IPS-NIHi11 (cell line): ENCODE measurements at regions not wholly inside any gene's neighbourhood (a gene's known extent, or its start where the extent isn't known, plus 50 kb on each side); places are given as distances from the start of the nearest gene placed in this dataset.
"Not testable (repeated sequence)": the region's sequence is repeated elsewhere in the genome, so short reads cannot be mapped to it uniquely, and the experiment has no call there.

Experiments used
- DNase-seq: peaks from one replicate; pipeline ENCODE4 v3.0.0; 2012; ENCODE audit warnings: mixed read lengths, low spot score

DNA sequence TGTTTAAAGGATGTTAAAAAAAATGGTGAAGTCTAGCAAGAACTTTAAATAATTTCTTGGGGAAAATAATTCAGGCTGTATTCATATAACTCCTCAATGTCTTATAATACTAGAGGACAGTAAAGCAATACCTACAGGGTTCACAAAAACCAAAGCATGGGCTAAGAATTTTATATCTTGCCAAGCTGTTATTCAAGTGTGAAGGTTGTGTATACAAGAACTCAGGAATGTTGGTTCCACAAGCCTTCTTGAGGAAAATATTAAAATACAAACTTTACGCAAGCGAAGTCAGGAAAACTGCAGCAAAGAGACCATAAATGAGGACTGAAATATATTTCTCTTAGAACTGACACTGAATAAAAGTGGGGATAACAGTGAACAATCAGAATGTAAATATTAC, 76.1 kb upstream of the DNAJC10 start:
- DNase-seq: no peak

DNA sequence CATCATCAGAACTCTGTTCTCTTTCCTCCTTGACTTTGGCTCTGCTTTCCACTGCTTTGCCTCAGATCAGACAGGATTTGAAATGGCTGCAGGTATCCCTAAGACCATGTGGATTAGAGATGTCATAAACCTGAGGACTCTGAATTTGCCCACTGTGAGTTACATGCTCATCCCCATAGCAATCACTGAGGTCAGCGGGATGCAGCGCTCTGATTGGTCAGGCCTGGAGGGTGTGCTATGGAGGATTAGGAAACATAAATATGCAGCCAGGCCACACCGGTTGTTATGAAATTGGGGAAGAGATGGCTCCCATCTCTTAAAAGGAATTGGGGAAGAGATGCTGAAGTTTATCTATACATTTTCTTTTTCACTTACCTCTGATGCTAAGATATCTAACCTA, 73.7 kb upstream of the DNAJC10 start:
- DNase-seq: peak; percentile 64

DNA sequence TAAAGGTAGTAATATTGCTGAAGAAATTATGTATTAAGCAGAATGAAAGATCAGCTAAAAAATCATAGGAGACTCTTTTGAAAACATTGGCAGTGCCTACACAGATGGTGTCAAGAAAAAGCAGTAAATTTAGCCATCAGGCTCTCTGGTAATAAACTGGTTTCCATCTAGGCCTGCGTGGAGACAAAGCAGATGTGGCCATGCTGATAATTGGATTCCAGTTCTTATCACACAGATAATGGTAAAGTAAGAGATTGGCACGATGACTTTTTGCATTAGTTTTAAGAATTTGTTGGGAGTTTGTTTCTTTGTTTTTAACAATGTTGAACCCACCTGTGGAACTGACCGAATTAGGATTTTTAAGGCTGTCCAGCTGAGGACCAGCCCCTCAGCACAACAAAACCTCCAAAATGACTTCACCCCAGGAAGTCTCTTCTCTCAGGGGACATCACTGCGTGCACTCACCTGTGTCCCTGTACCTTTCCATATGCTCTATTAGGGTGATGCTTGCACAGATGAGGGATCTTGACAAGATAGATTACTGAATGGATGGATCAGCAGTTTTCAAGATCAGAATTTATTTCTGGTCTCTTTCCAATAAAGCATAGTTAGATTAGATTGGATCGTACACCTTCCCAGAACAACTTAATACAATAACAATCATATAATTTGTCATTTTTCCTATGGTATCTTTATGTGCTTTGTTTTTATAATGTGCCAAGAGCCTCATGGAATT, 69.1 kb upstream of the DNAJC10 start:
- DNase-seq: no peak

DNA sequence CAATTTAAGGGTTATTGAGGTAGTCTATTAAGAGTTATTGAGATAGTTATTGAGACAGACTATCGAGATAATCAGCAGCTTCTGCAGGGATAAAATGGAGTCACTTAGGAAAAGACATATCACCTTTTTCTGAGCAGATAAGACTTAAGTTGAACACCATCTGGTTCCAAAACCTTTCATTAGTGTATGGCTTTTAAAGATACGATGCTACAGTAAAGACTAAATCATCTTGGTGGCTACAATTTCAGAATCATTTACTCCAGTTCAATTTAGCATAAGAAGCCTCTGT, 68.6 kb upstream of the DNAJC10 start:
- DNase-seq: no peak

DNA sequence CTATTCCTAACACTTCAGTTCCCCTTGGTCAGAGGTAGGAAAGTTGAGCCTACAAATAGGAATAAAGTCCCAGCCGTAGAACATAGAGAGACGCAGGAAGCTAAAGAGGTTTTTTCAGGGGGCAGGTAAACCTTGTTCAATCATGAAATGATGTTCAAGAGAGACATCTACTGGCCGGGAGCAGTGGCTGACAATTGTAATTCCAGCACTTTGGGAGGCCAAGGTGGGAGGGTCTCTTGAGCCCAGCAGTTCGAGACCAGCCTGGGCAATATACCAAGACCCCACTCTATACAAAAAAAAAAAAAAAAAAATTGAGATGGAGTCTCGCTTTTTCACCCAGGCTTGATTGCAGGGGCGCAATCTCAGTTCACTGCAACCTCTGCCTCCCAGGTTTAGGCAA, 66.7 kb upstream of the DNAJC10 start:
- DNase-seq: peak; percentile 53

DNA sequence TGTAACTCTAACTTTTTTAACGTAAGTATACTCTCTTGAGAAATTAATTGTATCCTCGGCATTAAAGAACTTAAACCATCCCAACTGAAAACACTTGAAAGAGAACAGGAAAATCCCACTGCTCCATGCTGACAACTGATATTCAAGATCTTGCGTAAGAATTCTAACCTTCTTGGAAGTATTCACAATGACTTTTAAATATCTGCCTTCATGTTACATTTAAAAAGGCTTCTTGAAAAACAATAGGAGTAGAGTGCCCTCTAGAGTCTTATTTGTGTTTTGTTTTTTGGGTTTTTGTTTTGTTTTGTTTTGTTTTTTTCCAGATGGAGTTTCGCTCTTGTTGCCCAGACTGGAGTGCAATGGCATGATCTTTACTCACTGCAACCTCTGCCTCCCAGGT, 65.4 kb upstream of the DNAJC10 start:
- no peak for DNase-seq

DNA sequence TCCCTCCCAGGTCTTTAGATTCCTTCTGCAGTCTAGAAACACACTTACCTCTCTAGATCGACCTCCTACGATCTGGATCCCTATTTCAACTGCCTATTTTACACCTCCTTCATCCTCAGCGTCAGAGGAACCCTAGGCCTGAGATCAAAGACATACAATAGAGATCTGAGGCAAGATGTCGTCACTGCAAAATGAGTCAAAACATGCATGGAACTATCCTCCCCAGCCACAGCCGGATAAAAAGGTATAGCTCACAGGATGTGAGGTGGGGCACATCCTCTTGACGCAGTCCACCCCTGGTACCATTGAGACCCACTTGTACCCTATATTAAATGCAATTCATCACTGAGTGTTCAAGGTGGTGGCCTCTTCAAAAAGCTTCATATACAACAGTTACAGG, 63.7 kb upstream of the DNAJC10 start:
- DNase-seq: no peak

DNA sequence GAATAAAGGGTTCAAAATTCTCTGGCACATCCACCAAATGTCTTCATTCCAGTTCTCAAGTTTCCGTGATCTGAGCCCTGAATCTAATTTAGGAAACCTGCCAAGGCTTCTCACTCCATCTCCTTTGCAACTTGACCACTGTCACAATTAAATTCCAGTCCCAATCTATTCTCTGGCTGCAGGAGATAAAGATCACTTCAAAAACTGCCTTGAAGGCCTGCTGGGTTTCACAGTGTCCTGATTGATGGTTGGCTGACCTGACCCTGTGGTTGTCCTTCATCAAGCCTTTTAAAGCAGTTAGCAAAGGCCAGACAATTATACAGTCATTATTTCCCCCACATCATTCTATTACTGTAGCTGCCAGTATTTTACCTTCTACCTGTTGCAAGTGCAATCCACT, 60.3 kb upstream of the DNAJC10 start:
- DNase-seq: no peak

DNA sequence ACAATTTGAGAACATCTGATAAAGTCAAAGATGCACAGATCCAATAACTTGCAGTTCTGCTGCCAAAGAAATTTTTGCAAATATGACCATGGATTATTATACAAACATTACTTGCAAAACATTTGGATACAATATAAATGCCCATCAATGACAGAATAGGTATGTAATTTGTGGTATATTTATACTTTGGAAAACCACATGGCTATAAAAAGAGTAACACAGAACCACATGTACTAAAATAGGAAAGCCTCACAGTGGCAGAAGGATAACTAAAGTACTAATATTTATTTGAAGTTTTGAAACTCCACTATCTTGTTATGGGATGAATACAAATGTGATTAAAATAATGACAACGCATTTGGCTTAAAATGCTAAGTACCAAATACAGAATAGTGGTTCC, 51.8 kb upstream of the DNAJC10 start:
- DNase-seq: no peak

DNA sequence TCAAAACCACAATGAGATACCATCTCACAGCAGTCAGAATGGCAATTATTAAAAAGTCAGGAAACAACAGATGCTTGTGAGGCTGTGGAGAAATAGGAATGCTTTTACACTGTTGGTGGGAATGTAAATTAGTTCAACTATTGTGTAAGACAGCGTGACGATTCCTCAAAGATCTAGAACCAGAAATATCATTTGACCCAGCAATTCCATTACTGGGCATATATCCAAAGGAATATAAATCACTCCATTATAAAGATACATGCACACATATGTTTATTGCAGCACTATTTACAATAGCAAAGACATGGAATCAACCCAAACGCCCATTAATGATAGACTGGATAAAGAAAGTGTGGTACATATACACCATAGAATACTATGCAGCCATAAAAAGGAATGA, 50.6 kb upstream of the DNAJC10 start:
- not testable (repeated sequence) for DNase-seq
